Astrocyte (in vitro differentiated cells and primary cell): ENCODE measurements at regions not wholly inside any gene's neighbourhood (a gene's known extent, or its start where the extent isn't known, plus 50 kb on each side); places are given as distances from the start of the nearest gene placed in this dataset.
"Not testable (repeated sequence)": the region's sequence is repeated elsewhere in the genome, so short reads cannot be mapped to it uniquely, and the experiment has no call there.

Experiments used
- DNase-seq: peaks from one replicate; pipeline ENCODE4 v3.0.0-alpha.2; 2010; ENCODE audit warnings: low read depth
- FAIRE-seq: peaks from 2 replicates; lab custom pipeline; 2011; peaks lifted over from hg19 to GRCh38; lab: Jason Lieb, UNC
- H2AFZ ChIP-seq: 2 replicates; pipeline ENCODE4 v1.6.0; 2012; ENCODE audit warnings: low read depth, low read length, inconsistent platforms
- H3K27ac ChIP-seq: 2 replicates; pipeline ENCODE4 v1.5.1; 2011; ENCODE audit warnings: low read depth, low read length, inconsistent platforms
- H3K27me3 ChIP-seq: 2 replicates; pipeline ENCODE4 v1.6.0; 2011; ENCODE audit warnings: low read length, inconsistent platforms; ENCODE audit not compliant: insufficient read depth
- H3K36me3 ChIP-seq: 2 replicates; pipeline ENCODE4 v1.5.1; 2011; ENCODE audit warnings: low read length, inconsistent platforms; ENCODE audit not compliant: insufficient read depth
- H3K4me1 ChIP-seq: 2 replicates; pipeline ENCODE4 v1.5.1; 2011; ENCODE audit warnings: low read length, inconsistent platforms; ENCODE audit not compliant: insufficient read depth
- H3K4me2 ChIP-seq: 2 replicates; pipeline ENCODE4 v1.6.0; 2012; ENCODE audit warnings: low read length, inconsistent platforms
- H3K4me3 ChIP-seq: 2 replicates; pipeline ENCODE4 v1.5.1; 2011; ENCODE audit warnings: low read depth, mild to moderate bottlenecking, low read length, inconsistent platforms; ENCODE audit not compliant: insufficient read depth
- H3K79me2 ChIP-seq: 2 replicates; pipeline ENCODE4 v1.6.0; 2012; ENCODE audit warnings: mild to moderate bottlenecking, low read length, inconsistent platforms; ENCODE audit not compliant: insufficient read depth
- H3K9ac ChIP-seq: 2 replicates; pipeline ENCODE4 v1.6.0; 2012; ENCODE audit warnings: mild to moderate bottlenecking, low read length, inconsistent platforms
- H3K9me3 ChIP-seq: 2 replicates; pipeline ENCODE4 v1.5.1; 2012; ENCODE audit warnings: low read depth, mild to moderate bottlenecking, low read length, inconsistent platforms; ENCODE audit not compliant: insufficient read depth
- H4K20me1 ChIP-seq: 2 replicates; pipeline ENCODE4 v1.6.0; 2012; ENCODE audit warnings: low read length, inconsistent platforms; ENCODE audit not compliant: insufficient read depth
- H3K27ac Mint-ChIP-seq: one replicate; pipeline ENCODE4 v1.8.0; 2021; ENCODE audit warnings: mild to moderate bottlenecking, mixed read lengths; ENCODE audit not compliant: unreplicated experiment
- H3K27me3 Mint-ChIP-seq: one replicate; pipeline ENCODE4 v1.8.0; 2021; ENCODE audit warnings: low read depth, mixed read lengths; ENCODE audit not compliant: unreplicated experiment
- H3K36me3 Mint-ChIP-seq: one replicate; pipeline ENCODE4 v1.8.0; 2021; ENCODE audit warnings: low read depth, mixed read lengths; ENCODE audit not compliant: unreplicated experiment
- H3K4me1 Mint-ChIP-seq: one replicate; pipeline ENCODE4 v1.8.0; 2021; ENCODE audit warnings: low read depth, mixed read lengths; ENCODE audit not compliant: unreplicated experiment
- H3K4me3 Mint-ChIP-seq: one replicate; pipeline ENCODE4 v1.8.0; 2021; ENCODE audit warnings: mild to moderate bottlenecking, moderate library complexity, mixed read lengths; ENCODE audit not compliant: unreplicated experiment
- H3K9me3 Mint-ChIP-seq: one replicate; pipeline ENCODE4 v1.8.0; 2021; ENCODE audit warnings: mild to moderate bottlenecking, mixed read lengths; ENCODE audit not compliant: unreplicated experiment
- CTCF ChIP-seq: IDR thresholded peaks from 2 replicates; pipeline ENCODE4 v1.5.1; 2011; ENCODE audit warnings: low read depth, mild to moderate bottlenecking, inconsistent platforms, low read length, moderate library complexity; ENCODE audit not compliant: insufficient read depth
- EZH2 ChIP-seq: IDR thresholded peaks from 2 replicates; pipeline ENCODE4 v1.6.1; 2012; ENCODE audit warnings: mild to moderate bottlenecking, low read length, inconsistent platforms; ENCODE audit not compliant: insufficient read depth

DNA sequence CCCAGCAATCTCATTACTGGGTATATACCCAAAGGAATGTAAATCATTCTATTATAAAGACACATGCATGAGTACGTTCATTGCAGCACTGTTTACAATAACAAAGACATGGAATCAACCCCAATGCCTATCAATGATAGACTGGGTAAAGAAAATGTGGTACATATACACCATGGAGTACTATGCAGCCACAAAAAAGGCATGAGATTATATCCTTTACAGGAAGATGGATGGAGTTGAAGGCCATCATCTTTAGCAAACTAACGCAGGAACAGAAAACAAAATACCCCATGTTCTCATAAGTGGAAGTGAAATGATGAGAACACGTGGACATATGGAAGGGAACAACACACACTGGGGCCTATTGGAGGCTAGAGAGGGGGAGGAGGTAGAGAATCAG is 115.7 kb downstream of the NUS1 start:
- Mint-ChIP-seq H3K27me3 (no peaks in the 10 kb centered on the region), H3K36me3 (no peaks in the 10 kb centered on the region), H3K27ac (no peak overlapping the region), H3K4me3 (no peak overlapping the region), H3K9me3 (peaks cover 4% of the 10 kb centered on the region), H3K4me1 (no peaks in the 10 kb centered on the region)
- Histone ChIP-seq H3K4me3 (no peak overlapping the region), H3K9me3 (no peaks in the 10 kb centered on the region), H3K4me1 (no peaks in the 10 kb centered on the region), H4K20me1 (no peaks in the 10 kb centered on the region), H3K9ac (no peak overlapping the region), H2AFZ (no peak overlapping the region), H3K36me3 (no peaks in the 10 kb centered on the region), H3K27me3 (no peaks in the 10 kb centered on the region), H3K4me2 (no peak overlapping the region), H3K27ac (no peak overlapping the region), H3K79me2 (no peaks in the 10 kb centered on the region)
- DNase-seq: no peak
- FAIRE-seq: no peak
- TF ChIP-seq CTCF (no peak), EZH2 (no peak)

GRCh38 chr6:117795234-117795633 is 111.8 kb upstream of the SLC35F1 start:
- Histone ChIP-seq H3K27me3 (no peaks in the 10 kb centered on the region), H3K4me2 (no peak overlapping the region), H2AFZ (no peak overlapping the region), H3K4me3 (no peak overlapping the region), H4K20me1 (no peaks in the 10 kb centered on the region), H3K9me3 (no peaks in the 10 kb centered on the region), H3K4me1 (no peaks in the 10 kb centered on the region), H3K27ac (no peak overlapping the region), H3K9ac (no peak overlapping the region), H3K36me3 (no peaks in the 10 kb centered on the region), H3K79me2 (no peaks in the 10 kb centered on the region)
- no peak for DNase-seq
- TF ChIP-seq CTCF (no peak), EZH2 (no peak)
- Mint-ChIP-seq H3K4me1 (no peaks in the 10 kb centered on the region), H3K36me3 (no peaks in the 10 kb centered on the region), H3K27me3 (no peaks in the 10 kb centered on the region), H3K27ac (no peak overlapping the region), H3K9me3 (peaks cover 6% of the 10 kb centered on the region), H3K4me3 (no peak overlapping the region)
- FAIRE-seq: no peak

- not testable (repeated sequence) for H3K27ac Mint-ChIP-seq
Observed at GRCh38 chr6:117798819-117799218, 108.2 kb upstream of the SLC35F1 start.

More at GRCh38 chr6:117798819-117799218, 108.2 kb upstream of the SLC35F1 start:
- not testable (repeated sequence) for H3K36me3 Mint-ChIP-seq, H3K9me3 ChIP-seq, H3K4me3 ChIP-seq, H3K36me3 ChIP-seq, H3K9me3 Mint-ChIP-seq, H2AFZ ChIP-seq, H3K27me3 Mint-ChIP-seq, H3K27ac ChIP-seq, H3K4me1 Mint-ChIP-seq, H3K79me2 ChIP-seq, H3K4me2 ChIP-seq, H3K4me1 ChIP-seq, DNase-seq, H4K20me1 ChIP-seq, H3K4me3 Mint-ChIP-seq, H3K27me3 ChIP-seq, H3K9ac ChIP-seq, FAIRE-seq
